Neural progenitor cell (in vitro differentiated cells): ENCODE measurements at regions not wholly inside any gene's neighbourhood (a gene's known extent, or its start where the extent isn't known, plus 50 kb on each side); places are given as distances from the start of the nearest gene placed in this dataset.

Experiments used
- DNase-seq: peaks from one replicate; pipeline ENCODE4 v3.0.0-alpha.2; 2016; ENCODE audit warnings: low spot score
- H2AFZ ChIP-seq: fragments of 200-600 bp; sonication (generic); replicated peaks from 2 replicates; pipeline ENCODE4 v1.6.1; 2016; ENCODE audit warnings: antibody characterized with exemption
- H3F3A ChIP-seq: fragments of 200-600 bp; sonication (generic); 2 replicates; pipeline ENCODE4 v1.6.1; 2016; ENCODE audit warnings: antibody characterized with exemption, low read depth
- H3K27ac ChIP-seq: fragments of 200-600 bp; sonication (generic); 2 replicates; pipeline ENCODE4 v1.5.1; 2016; ENCODE audit warnings: mild to moderate bottlenecking
- H3K27me3 ChIP-seq: fragments of 200-600 bp; sonication (generic); 2 replicates; pipeline ENCODE4 v1.6.1; 2016; ENCODE audit warnings: mild to moderate bottlenecking, moderate library complexity
- H3K36me3 ChIP-seq: fragments of 200-600 bp; sonication (generic); 2 replicates; pipeline ENCODE4 v1.5.1; 2016
- H3K4me1 ChIP-seq: fragments of 200-600 bp; sonication (generic); 2 replicates; pipeline ENCODE4 v1.6.1; 2016; ENCODE audit warnings: mixed run types
- H3K4me2 ChIP-seq: fragments of 200-600 bp; sonication (generic); 2 replicates; pipeline ENCODE4 v1.6.1; 2016
- H3K4me3 ChIP-seq: fragments of 200-600 bp; sonication (generic); 2 replicates; pipeline ENCODE4 v1.5.1; 2016
- H3K79me2 ChIP-seq: fragments of 200-600 bp; sonication (generic); 2 replicates; pipeline ENCODE4 v1.6.1; 2016; ENCODE audit warnings: low read depth
- H3K9ac ChIP-seq: fragments of 200-600 bp; sonication (generic); 2 replicates; pipeline ENCODE4 v1.6.1; 2016
- H3K9me3 ChIP-seq: fragments of 200-600 bp; sonication (generic); 2 replicates; pipeline ENCODE4 v1.5.1; 2016; ENCODE audit warnings: low read depth
- H4K20me1 ChIP-seq: fragments of 200-600 bp; sonication (generic); 2 replicates; pipeline ENCODE4 v1.6.1; 2016; ENCODE audit warnings: low read depth
- H3K27ac Mint-ChIP-seq: 3 replicates; pipeline ENCODE4 v1.8.0; 2021; ENCODE audit warnings: mixed read lengths
- H3K27me3 Mint-ChIP-seq: 2 replicates; pipeline ENCODE4 v1.8.0; 2022; ENCODE audit warnings: low read depth, mild to moderate bottlenecking, inconsistent platforms, moderate library complexity, mixed read lengths; ENCODE audit not compliant: insufficient read depth
- H3K36me3 Mint-ChIP-seq: 3 replicates; pipeline ENCODE4 v1.8.0; 2021; ENCODE audit warnings: mixed read lengths
- H3K4me1 Mint-ChIP-seq: 3 replicates; pipeline ENCODE4 v1.8.0; 2021; ENCODE audit warnings: mixed read lengths
- H3K4me3 Mint-ChIP-seq: 3 replicates; pipeline ENCODE4 v1.8.0; 2021; ENCODE audit warnings: mild to moderate bottlenecking, moderate library complexity, mixed read lengths
- H3K9me3 Mint-ChIP-seq: 3 replicates; pipeline ENCODE4 v1.8.0; 2020; ENCODE audit warnings: mixed read lengths
- EZH2 ChIP-seq: fragments of 200-600 bp; sonication (generic); IDR thresholded peaks from 2 replicates; pipeline ENCODE4 v1.6.1; 2017; ENCODE audit warnings: antibody characterized with exemption, mild to moderate bottlenecking, moderate library complexity
- EZH2phosphoT487 ChIP-seq: fragments of 200-600 bp; sonication (generic); IDR thresholded peaks from 2 replicates; pipeline ENCODE4 v1.6.1; 2017; ENCODE audit warnings: antibody characterized with exemption
- TF ChIP-seq, protein P1 (sequence below): fragments of 200-600 bp; sonication (generic); IDR thresholded peaks from 2 replicates; pipeline ENCODE4 v1.5.1; 2017; ENCODE audit warnings: antibody characterized with exemption, mild to moderate bottlenecking

DNA sequence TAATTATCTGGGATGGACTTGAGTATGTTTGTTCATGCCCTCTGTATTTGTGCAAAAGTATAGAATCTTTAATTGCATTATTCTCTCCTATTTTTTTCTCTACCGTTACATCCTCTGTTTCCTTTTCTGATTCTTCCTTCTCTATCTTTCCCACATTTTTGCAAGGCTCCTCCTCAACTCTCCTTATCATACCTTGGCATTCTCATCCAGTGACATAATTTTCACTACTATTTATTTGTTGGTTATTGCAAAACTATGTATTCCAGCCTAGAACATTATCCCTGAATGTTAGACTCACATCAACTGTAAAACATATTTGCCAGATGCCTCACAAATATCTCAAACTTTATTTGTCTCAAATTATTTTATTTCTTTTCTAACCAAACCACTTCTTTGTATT lies 381.9 kb downstream of the COL11A1 start:
- H3K27me3 Mint-ChIP-seq = no peaks in the 10 kb centered on the region
- no peaks in the 10 kb centered on the region for H3F3A ChIP-seq
- DNase-seq = no peak
- no peak overlapping the region for H3K27ac ChIP-seq
- H3K4me1 ChIP-seq = no peaks in the 10 kb centered on the region
- no peak overlapping the region for H3K27ac Mint-ChIP-seq
- H2AFZ ChIP-seq = no peak overlapping the region
- no peaks in the 10 kb centered on the region for H3K27me3 ChIP-seq
- no peaks in the 10 kb centered on the region for H3K36me3 ChIP-seq
- no peak overlapping the region for H3K4me2 ChIP-seq
- no peaks in the 10 kb centered on the region for H3K9me3 Mint-ChIP-seq
- no peaks in the 10 kb centered on the region for H3K9me3 ChIP-seq
- no peaks in the 10 kb centered on the region for H3K79me2 ChIP-seq
- H3K36me3 Mint-ChIP-seq = no peaks in the 10 kb centered on the region
- TF ChIP-seq EZH2 (no peak), EZH2phosphoT487 (no peak)
- TF ChIP-seq, protein P1, sequence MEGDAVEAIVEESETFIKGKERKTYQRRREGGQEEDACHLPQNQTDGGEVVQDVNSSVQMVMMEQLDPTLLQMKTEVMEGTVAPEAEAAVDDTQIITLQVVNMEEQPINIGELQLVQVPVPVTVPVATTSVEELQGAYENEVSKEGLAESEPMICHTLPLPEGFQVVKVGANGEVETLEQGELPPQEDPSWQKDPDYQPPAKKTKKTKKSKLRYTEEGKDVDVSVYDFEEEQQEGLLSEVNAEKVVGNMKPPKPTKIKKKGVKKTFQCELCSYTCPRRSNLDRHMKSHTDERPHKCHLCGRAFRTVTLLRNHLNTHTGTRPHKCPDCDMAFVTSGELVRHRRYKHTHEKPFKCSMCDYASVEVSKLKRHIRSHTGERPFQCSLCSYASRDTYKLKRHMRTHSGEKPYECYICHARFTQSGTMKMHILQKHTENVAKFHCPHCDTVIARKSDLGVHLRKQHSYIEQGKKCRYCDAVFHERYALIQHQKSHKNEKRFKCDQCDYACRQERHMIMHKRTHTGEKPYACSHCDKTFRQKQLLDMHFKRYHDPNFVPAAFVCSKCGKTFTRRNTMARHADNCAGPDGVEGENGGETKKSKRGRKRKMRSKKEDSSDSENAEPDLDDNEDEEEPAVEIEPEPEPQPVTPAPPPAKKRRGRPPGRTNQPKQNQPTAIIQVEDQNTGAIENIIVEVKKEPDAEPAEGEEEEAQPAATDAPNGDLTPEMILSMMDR = no peak
- H3K4me3 Mint-ChIP-seq = no peak overlapping the region
- H4K20me1 ChIP-seq = no peaks in the 10 kb centered on the region
- no peak overlapping the region for H3K9ac ChIP-seq
- H3K4me1 Mint-ChIP-seq = no peaks in the 10 kb centered on the region
- no peak overlapping the region for H3K4me3 ChIP-seq

DNA sequence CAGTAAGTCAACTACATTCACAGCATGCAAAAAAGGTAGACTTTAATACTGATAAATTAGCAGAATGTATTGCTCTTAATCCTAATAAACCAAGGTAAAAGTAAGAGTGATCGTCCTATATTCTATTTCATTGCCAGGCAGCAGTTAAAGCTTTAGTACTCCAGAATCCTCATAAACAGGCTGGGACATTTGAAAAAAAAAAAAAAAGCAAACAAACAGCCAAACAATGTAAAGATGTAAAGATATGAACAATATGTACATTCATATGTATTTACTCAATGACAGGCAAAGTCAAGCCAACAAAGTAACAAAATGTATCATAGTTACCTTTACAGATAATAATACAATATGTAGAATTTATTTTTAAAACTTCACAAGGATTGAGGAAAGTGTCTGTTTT lies 383.6 kb downstream of the COL11A1 start:
- H3K27ac Mint-ChIP-seq = no peak overlapping the region
- H3K9me3 Mint-ChIP-seq = no peaks in the 10 kb centered on the region
- no peaks in the 10 kb centered on the region for H3K36me3 Mint-ChIP-seq
- no peak overlapping the region for H3K9ac ChIP-seq
- no peaks in the 10 kb centered on the region for H3K27me3 Mint-ChIP-seq
- H2AFZ ChIP-seq = no peak overlapping the region
- H3K36me3 ChIP-seq = no peaks in the 10 kb centered on the region
- H3K79me2 ChIP-seq = no peaks in the 10 kb centered on the region
- no peak overlapping the region for H3K4me2 ChIP-seq
- no peaks in the 10 kb centered on the region for H3K9me3 ChIP-seq
- H3K4me1 Mint-ChIP-seq = no peaks in the 10 kb centered on the region
- H3K4me3 Mint-ChIP-seq = no peak overlapping the region
- H3K4me3 ChIP-seq = no peak overlapping the region
- no peaks in the 10 kb centered on the region for H3K4me1 ChIP-seq
- TF ChIP-seq EZH2 = no peak
- TF ChIP-seq EZH2phosphoT487 = no peak
- TF ChIP-seq, protein P1 = no peak
- H3K27ac ChIP-seq = no peak overlapping the region
- DNase-seq = no peak
- no peaks in the 10 kb centered on the region for H4K20me1 ChIP-seq
- H3F3A ChIP-seq = no peaks in the 10 kb centered on the region
- no peaks in the 10 kb centered on the region for H3K27me3 ChIP-seq

DNA sequence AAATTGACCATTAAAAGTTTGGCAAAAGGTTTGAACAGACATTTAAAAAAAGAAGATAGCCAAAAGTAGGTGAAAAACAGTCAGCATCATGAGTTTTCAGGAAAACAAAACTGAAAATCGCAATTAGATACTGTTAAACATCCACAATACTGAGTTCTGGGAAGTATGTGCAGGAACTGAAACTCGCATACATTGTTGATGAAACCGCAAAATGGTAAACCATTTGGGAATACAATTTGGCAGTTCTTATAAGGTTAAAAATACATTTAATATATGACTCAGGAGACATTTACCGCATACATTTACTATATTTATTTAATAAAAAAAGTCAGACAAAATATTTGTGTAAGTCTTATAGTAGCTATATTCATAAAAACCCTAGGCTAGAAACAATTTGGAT lies 393.2 kb downstream of the COL11A1 start:
- Mint-ChIP-seq H3K27ac (no peak overlapping the region), H3K36me3 (no peaks in the 10 kb centered on the region), H3K27me3 (no peaks in the 10 kb centered on the region), H3K4me1 (no peaks in the 10 kb centered on the region), H3K4me3 (no peak overlapping the region), H3K9me3 (no peaks in the 10 kb centered on the region)
- Histone ChIP-seq H3K9me3 (no peaks in the 10 kb centered on the region), H2AFZ (no peak overlapping the region), H3K4me3 (no peak overlapping the region), H3K27ac (no peak overlapping the region), H3K27me3 (no peaks in the 10 kb centered on the region), H3K4me2 (no peak overlapping the region), H3K9ac (no peak overlapping the region), H3K36me3 (no peaks in the 10 kb centered on the region), H3F3A (no peaks in the 10 kb centered on the region), H3K4me1 (no peaks in the 10 kb centered on the region), H3K79me2 (no peaks in the 10 kb centered on the region), H4K20me1 (no peaks in the 10 kb centered on the region)
- TF ChIP-seq, protein P1 = no peak
- TF ChIP-seq EZH2 (no peak), EZH2phosphoT487 (no peak)
- no peak for DNase-seq

DNA sequence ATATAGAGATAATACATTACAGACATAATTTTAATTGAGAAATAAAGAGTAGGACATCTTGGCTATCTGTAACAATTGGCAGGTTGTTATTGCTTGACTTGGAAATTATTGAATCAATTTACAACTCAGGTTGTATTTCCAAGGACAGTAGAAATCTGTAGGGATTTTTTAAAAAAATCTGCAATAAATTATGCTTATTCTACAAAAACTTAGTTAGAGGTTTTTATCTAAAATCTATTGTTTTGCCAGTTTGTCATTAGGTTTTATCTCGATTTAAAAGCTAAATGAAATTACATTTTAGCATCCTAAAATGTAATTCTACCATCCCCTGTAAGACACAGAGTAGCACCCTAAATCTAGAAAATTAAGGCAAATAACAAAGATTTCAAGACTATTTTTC lies 408.8 kb downstream of the COL11A1 start:
- no peaks in the 10 kb centered on the region for H3K79me2 ChIP-seq
- H3K27ac ChIP-seq = no peak overlapping the region
- H3K9me3 Mint-ChIP-seq = no peaks in the 10 kb centered on the region
- H3K27me3 Mint-ChIP-seq = no peaks in the 10 kb centered on the region
- H3K4me1 Mint-ChIP-seq = no peaks in the 10 kb centered on the region
- no peaks in the 10 kb centered on the region for H3F3A ChIP-seq
- H3K9me3 ChIP-seq = no peaks in the 10 kb centered on the region
- H3K9ac ChIP-seq = no peak overlapping the region
- no peaks in the 10 kb centered on the region for H4K20me1 ChIP-seq
- H3K36me3 Mint-ChIP-seq = no peaks in the 10 kb centered on the region
- no peak overlapping the region for H3K4me3 ChIP-seq
- no peaks in the 10 kb centered on the region for H3K27me3 ChIP-seq
- H2AFZ ChIP-seq = no peak overlapping the region
- H3K4me3 Mint-ChIP-seq = no peak overlapping the region
- TF ChIP-seq EZH2 (no peak), EZH2phosphoT487 (no peak)
- TF ChIP-seq, protein P1 = no peak
- H3K4me2 ChIP-seq = no peak overlapping the region
- no peak overlapping the region for H3K27ac Mint-ChIP-seq
- DNase-seq = no peak
- H3K36me3 ChIP-seq = no peaks in the 10 kb centered on the region
- H3K4me1 ChIP-seq = no peaks in the 10 kb centered on the region
